Hematopoietic multipotent progenitor cell treated with erythropoietin and hydrocortisone succinate and interleukin-3 and kit ligand, for 8 days (in vitro differentiated cells): ENCODE measurements at regions not wholly inside any gene's neighbourhood (a gene's known extent, or its start where the extent isn't known, plus 50 kb on each side); places are given as distances from the start of the nearest gene placed in this dataset.

ENCODE experiments used
- DNase-seq: peaks from one replicate; pipeline ENCODE4 v3.0.0-alpha.2; 2015

DNA sequence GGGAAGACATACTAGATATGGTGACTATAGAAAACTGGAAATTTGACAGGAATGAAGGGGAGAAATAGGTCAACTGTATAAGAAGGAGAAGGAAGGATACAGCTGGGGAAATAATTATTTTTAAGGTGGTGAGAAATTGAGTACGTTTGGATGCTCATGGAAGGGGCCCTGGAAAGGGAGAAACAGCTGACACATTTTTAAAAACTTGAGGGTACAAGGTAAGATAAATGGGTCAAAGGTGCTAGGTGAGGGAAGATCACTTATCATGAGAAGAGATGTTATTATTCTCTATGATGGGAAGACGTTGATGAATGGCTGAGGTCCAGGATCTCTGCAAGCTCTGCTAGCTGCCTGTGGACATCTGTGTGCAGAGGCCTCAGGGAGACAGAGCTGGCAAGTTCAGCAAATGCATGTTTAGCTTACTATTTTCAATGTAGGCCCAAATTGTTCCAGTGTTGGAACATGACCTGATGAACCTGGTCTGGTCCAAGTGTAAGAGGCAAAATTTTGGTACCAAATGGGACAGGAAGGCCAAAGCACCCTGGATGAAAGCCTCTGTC lies 181.7 kb downstream of the MTRR start:
- DNase-seq = no peak

- no peak for DNase-seq
Observed at GRCh38 chr5:8053270-8053669, 184.3 kb downstream of the MTRR start.

DNA sequence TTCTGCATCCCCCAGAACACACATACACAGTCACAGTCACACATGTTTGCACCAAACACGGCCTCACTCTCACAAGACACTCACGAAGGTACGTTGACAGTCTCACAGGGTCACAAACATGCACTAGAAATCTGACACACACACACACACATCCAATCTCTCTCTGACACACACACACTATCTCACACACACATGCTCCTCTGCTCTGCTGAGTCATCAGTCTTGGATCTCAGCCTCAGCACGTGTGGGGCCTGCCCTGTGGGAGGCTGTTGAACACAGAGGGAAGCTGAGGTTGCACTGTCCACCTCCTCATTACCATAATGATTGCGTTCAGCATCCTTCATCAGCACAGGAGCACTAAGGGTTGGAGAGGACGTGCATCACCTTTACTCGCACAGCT lies 188.8 kb downstream of the MTRR start:
- DNase-seq = peak; percentile 35

DNA sequence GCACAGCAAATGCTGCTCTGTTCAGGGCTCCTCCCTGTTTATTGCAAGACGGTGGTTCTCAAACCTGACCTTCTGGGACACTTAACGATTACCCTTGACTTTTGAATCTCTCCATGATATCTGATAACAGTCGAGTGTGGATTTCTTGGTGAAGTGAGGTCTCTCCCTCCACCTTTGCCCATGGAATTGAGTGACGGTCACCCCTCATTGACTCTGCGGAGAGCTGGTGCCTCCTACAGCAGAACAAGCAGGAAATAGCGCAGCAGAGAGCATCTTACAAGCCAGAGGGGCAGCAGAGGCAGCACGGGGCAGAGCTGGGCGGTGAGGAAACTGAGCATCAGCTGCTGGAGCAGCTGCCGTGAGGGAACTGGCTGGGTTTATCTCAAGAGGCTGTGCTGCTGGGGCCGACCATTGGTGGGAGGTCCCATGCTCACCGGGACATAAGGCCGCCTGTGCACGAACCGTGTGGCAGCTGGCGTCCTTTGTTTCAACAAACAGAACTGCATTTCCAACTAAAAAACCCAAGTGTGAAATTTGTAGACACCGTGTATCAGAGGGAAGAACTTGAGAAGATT lies 189.8 kb downstream of the MTRR start:
- DNase-seq = no peak

DNA sequence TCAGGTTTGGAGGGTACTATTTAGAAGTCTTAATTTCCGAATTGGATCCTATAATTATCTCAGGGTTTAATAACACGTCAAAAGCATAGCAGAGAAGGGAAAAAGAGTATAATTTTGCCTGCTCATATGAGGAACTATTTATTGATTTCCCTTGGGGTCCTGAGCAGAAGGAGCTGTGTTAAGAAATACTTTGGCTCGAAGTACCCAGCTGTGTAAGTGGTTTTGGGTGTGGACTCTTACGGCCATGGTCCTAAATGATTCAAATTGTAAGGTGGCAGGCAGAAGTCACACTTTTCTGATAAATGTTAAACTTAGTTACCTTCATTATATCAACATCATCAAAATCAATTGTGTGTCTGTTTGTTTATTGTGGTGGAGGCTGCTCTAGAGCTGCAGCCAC lies 190.4 kb downstream of the MTRR start:
- DNase-seq = no peak

DNA sequence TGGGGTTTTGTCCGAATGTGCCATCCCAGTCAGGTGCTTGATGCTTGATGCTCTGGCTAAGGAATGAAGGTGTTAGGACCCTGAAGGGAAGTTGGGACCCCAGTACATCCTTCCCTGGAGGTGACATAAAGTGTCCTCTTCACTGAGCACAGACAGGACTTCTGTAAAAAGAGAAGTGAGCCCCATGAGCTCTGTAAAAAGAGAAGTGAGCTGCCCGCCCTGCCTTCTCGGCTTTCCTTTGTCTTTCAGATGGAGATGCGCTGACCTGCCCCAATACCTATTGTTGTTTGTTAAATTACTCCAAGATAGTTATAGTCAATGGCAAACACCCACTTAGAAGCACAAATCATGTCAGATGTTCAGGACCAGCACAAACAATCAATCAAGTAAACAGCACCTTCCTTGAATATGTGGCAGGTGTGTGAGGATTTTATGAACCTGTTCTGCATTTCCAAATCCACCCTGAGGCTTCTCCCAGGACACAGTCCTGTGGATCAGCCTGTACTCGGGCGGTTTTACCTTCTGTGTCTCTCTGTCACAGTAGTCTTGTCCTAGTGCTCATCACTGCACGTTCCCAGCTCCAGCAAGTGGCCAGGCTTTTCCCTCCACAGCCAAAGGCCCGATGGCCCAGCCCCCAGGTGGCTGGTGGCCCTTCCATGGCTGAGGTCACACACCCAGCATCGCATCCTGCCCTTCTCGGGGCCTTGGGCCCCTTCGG lies 191.4 kb downstream of the MTRR start:
- DNase-seq = no peak

DNA sequence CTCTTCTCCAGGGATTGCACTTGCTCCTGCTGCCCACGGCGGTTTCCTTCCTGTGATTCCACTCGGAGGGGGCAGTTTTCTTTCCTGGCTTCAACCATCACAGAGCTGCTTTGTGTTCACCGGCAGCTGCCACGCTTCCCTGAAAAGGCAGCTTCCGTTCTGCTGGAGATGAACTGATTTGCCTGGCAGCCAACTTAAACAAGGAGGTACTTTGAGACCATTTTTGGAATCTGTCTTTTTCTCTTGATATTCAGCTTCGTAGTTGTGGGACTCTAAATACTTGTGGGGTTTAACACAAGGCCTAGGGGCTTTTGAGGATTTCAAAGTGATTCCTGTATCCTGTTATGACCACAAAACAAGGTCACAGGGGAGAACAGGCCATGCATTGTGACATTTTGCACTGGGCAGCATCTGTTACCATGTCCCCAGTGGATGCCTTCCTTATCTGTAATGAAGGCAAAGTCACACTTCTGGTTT lies 192.0 kb downstream of the MTRR start:
- DNase-seq = no peak

DNA sequence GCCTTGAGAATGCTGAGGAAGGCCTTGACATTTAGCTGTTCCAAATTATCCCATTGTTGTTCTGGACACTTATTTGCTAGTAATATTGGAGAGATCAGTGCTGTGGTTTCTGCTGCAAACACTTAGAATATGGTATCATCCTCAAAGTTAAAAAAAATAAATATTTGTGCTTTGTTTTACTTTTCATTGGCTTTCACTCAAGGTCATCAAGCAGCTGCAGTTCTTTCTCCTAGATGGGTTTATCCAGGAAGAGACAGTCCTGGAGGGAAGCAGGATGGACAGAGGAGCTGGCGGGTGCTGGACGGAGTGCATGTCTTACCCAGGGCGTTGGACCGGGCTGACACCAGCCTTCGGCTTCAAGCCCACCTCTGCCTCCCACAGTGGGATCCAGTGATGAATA lies 193.6 kb downstream of the MTRR start:
- DNase-seq = no peak

DNA sequence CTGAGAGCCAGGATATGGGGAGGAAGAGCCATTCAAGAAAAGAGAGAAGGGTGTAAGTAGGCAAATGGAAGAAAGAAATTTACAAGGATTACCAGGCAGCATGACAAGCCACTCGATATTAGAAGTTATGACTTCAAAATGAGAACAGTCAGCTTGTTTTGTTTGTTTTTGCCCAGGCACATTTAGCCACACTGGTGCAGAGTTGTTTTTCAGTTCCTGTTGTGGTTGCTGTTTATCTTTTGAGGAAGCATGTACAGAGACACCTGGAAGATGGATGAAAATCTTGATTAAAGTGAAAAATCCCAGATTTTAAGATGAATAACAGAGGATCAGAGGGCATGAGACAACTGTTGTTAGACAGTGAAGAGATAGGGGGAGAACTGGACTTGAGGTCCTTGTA lies 199.1 kb downstream of the MTRR start:
- DNase-seq = no peak

- DNase-seq = no peak
Observed at GRCh38 chr5:8070138-8070537, 201.2 kb downstream of the MTRR start.

DNA sequence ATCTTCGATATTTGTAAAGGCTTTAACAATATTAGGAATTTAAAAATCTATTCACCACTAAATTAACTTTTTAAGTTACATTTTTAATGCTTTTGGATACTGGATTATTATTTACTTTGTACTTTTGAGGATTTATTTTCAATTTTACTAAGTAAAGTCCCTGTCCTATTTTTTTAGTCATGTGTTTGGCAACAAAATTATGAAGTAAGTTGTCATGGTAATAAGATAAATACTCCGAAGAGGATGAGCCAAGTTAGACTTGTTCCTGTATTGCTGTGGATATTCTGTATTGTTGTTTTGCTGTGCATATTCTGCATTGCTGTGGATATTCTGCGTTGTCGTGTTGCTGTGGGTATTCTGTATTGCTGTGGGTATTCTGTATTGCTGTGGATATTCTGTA lies 210.1 kb downstream of the MTRR start:
- no peak for DNase-seq

DNA sequence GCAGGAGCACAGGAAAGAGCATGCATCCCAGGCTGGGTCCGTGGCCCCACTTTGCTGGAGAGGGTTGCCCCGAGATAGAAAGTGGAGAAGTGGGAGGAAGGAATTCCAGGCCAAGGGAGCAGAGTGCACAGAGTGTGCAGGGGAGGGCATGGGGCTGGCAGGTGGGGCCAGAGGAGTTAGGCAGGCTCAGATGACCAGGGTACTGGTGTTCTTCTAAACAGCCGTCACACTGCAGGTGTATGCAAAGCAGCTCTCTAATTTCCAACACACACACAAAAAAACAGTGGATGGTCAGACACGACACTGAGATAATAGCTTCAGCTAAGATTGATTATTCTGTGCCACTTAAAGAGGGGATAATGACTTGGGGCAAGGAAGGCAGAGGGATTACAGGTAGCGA lies 212.2 kb downstream of the MTRR start:
- DNase-seq = no peak

DNA sequence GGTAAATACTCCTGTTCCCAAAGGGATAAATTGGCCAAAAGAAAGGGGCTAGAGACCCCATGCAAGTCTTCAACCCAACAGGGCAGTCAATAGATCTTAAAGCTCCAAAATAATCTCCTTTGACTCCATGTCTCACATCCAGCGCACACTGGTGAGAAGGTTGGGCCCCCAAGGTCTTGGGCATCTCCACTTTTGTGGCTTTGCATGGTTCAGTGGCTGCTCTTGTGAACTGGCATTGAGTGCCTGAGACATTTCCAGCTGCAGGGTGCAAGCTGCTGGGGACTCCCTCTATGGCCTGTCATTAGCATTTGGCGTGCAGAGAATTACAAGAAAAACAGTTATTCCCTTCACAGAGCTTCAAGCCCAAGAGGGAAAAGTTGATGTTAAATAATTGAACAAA lies 224.7 kb downstream of the MTRR start:
- no peak for DNase-seq

DNA sequence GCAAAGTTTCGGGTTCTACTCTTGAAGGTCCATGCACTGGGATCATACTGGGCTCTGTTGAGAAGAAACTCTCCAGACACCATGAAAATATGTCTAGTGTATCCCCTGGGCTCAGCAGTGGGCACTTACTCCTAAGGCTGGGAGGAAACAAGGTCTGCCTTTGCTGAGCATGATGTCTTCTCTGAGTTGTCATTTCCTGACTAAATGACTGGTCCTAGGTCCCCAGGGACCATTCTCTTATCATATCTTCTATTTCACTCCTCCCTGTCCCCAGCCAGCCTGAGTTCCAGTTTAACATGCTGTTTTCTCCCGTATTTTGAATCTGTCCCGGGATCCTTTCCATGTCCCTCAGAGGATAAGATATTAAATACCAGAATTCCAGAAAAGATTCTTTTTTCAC lies 225.4 kb downstream of the MTRR start:
- DNase-seq = no peak

GRCh38 chr5:8097146-8097545 lies 228.2 kb downstream of the MTRR start:
- no peak for DNase-seq

DNA sequence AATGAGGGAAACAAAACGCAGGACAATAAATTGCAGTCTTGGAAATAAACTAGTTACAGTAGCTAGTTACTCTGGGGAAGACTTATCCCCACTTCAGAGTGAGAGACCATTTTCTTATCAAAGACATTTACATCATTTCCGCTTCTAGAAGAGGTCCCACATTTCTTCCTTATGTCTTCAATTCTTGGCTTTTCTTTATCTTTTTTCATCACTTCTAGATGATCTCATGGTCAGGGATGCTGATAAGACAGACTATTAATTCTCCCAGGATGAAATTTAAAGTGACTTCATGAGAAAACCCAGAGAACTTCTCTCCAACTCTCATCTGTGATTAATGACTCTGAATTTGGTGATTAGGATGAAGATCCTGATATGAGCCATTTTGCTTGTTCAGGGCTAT lies 229.1 kb downstream of the MTRR start:
- no peak for DNase-seq

DNA sequence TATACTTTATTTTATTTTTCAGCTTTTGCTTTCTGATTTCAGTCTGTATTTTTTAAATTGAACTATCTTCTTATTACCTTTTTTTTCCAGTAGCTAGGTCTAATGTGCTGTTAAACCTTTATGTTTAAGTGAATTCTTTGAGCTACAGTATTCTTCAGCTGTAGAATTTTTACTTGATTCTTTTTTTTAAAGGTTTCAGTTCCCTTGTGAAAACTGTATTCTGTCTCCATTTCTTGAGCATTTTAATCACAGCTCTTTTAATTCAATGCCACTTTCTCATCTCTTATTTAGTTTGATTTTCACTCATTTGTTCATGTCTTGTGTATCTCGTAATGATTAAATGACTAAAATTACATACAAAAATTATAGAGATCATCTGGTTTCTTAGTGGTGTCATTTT lies 233.8 kb downstream of the MTRR start:
- DNase-seq = no peak

GRCh38 chr5:8114597-8115266 lies 245.8 kb downstream of the MTRR start:
- no peak for DNase-seq

DNA sequence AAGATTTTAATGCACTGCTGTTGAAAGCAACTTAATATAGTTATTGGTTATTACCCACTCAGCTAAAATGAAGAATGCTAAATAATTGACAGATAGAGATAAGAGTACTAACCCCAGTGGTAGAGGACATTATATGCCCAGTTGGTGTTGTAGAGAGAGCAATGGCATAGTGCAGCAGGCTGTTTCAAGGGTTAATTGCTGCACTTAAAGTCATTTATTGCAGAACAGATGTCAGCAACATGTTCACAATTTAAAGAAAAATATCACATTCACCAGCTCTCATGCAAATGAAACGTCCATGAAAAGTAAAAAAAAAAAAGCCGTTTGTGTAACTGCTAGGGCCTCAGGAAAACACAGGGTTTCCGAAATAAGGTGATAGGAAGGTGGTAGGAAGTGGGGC lies 254.6 kb downstream of the MTRR start:
- no peak for DNase-seq

DNA sequence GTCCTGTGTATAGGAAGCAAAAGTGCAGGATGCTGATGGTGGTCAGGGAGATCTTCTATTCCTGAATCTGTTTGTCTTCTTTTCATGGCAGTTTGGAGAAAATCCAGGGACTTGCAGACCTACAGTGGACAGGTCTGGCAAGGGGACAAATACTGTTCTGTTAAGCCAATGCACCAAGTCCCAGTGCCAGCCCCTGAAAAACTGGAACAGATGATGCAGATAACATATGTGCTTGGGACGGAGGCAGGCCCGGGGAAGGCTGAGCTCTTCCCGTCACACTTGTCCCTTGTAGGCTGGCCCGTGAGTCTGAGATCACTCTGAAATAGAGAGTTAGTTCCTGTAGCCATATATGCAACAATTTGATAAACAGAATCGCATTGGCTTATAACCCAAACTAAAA lies 265.7 kb downstream of the MTRR start:
- DNase-seq = no peak

GRCh38 chr5:8135742-8136141 lies 266.8 kb downstream of the MTRR start:
- DNase-seq = no peak

GRCh38 chr5:8136271-8136670 lies 267.3 kb downstream of the MTRR start:
- no peak for DNase-seq

DNA sequence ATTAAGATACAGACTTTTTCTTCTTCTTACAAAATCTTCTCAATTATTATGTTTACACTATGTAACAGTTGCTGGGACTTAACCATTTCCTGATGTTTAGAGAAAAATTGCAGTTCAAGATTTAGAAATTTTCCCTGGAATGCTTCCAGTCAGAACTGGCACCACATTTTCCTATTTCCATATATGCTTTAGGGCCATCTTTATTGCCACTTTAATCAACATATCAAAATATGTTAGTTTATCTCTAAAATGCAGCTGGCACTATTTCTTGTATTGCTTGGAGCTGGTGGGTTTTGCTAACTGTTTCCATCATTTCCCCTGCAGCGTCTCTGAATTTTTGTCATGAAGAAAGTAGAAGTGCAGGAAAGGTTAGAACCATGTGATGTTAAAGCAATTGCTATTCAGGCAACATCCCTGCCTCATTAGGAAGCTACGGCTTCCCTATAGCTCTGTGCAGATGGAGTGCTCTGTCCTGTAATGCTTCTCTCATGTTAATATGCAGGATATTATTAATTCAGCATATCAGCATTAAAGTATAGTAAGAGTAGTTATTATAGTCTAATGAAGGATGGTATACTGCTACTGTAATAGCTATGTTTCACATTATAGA lies 269.1 kb downstream of the MTRR start:
- no peak for DNase-seq

DNA sequence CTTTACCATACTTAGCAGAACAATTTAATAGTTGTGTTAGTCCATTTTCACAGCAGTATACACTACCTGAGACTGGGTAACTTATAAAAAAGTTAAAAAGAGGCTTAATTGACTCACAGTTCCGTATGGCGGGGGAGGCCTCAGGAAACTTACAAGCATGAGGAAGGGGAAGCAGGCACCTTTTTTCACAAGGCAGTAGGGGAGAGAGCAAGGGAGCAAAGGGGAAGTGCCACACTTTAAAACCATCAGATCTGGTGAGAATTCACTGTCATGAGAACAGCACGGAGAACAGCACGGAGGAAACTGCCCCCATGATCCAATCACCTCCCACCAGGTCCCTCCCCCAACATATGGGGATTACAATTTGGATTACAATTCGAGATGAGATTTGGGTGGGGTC lies 269.9 kb downstream of the MTRR start:
- DNase-seq = no peak
